ENCODE measurements at regions not wholly inside any gene's neighbourhood (a gene's known extent, or its start where the extent isn't known, plus 50 kb on each side); places are given as distances from the start of the nearest gene placed in this dataset.
"Not testable (repeated sequence)": the region's sequence is repeated elsewhere in the genome, so short reads cannot be mapped to it uniquely, and the experiment has no call there.

- peak; percentile 38 for DNase-seq (ENCODE audit: low read depth)
These were observed 81.9 kb upstream of the LRPAP1 start for GRCh38 chr4:3613967-3614730.

GRCh38 chr4:3612934-3613333 lies 80.7 kb upstream of the LRPAP1 start:
- DNase-seq (ENCODE audit: low read depth): no peak

DNA sequence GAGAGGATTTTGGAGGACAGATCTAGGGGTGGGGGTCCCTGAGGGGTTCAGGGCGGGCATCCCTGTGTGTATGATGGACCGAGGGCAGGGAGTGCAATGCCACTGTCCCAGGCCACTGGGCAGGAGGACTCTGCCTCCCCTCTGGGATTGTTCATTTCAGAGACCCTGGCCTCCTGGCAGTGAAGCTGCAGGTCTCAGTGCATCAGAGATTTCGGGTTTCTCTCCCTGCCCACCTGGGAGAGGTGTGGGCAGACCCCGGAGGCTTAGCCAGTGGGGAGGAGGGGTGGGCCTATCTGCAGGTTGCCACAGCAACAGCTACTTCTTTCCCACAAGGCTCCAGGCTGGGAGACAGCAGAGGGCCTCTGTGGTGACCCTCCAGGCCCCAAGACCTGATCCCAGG lies 80.1 kb upstream of the LRPAP1 start:
- DNase-seq (ENCODE audit: low read depth): no peak

GRCh38 chr4:3611778-3612177 lies 79.6 kb upstream of the LRPAP1 start:
- DNase-seq (ENCODE audit: low read depth): no peak

DNA sequence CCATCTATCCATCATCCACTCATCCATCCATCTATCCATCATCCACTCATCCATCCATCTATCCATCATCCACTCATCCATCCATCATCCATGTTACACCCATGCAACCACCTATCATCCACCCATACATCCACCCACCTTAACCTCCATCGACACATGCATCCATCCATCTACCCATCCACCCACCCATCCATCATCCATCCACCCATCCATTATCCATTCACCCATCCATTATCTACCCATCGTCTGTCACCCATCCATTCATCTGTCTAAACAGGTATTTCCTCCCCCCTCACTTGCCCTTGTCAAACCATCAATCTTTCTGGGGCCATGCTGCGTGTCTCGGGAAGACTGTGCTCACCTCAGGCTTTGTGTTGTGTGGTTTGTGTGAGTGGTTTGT lies 78.6 kb upstream of the LRPAP1 start:
- DNase-seq (ENCODE audit: low read depth): not testable (repeated sequence)

DNA sequence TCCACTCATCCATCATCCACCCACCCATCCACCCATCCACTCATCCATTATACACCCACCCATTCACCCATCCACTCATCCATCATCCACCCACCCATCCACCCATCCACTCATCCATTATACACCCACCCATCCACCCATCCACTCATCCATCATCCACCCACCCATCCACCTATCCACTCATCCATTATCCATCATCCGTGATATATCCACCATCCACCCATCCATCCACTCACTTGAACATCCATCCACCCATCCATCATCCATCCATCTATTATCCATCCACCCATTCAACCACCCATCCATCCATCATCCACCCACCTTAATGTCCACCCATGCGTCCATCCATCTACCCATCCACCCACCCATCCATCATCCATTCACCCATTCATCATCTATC lies 77.7 kb upstream of the LRPAP1 start:
- not testable (repeated sequence) for DNase-seq (ENCODE audit: low read depth)

DNA sequence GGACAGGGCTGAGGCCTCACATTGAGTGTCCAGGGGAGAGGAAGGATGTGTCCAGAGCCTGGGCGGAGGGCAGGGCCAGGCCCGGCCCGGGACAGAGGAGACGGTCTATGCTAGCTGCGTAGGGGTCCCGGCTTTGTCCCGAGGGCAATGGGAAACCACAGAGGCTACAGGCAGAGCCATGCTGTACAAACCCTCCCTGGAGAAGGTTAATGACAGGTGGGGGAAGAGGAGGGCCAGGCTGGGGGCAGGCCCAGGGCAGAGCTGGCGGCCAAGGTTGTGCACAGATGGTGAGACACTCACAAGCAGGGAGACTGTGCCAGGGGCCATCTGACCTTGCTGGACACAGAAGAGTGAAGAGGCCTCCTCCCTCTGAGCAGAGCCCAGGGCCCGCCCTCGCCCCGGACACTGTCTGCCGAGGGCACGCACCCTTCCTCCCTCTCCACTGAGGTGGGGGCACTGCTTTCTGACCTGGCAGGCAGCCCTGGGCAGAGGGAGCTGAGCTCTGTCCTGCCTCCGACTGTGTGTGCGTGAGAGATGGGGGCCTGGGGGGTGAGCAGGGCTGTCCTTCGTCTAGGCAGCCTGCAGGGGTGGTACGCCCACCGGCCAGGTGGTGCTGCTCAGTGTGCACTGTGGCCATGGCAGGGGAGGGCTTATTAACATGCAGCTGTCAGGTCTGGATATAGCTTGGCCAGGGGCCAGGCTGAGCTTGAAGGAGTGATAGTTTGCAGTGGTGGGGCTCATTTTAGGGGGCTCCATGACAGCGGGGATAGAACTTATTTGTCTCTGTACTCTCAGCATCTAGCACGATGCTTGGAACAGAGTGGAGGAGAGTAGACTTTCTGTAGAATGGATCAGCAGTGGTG lies 75.7 kb upstream of the LRPAP1 start:
- DNase-seq (ENCODE audit: low read depth): no peak

DNA sequence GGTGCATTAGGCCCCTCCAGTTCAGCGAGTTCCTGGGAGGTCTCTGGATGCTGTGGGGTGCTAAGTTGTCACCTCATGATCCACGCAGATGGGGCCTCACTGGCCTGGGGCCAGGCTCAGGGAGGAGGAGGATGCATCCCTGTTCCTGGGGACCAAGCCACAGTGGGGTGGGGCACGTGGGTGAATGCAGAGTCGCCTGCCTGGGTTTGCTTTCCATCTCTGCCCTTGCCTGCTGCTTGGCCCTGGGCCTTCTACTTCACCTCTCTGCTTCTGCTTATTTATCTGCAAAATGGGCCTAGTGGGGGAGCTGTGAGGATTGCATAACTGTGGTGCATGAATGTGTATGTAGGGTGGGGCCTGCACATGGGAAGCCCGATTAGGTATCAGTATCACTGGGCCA lies 74.6 kb upstream of the LRPAP1 start:
- not testable (repeated sequence) for DNase-seq (ENCODE audit: low read depth)

GRCh38 chr4:3606271-3606670 lies 74.0 kb upstream of the LRPAP1 start:
- DNase-seq (ENCODE audit: low read depth): not testable (repeated sequence)

DNA sequence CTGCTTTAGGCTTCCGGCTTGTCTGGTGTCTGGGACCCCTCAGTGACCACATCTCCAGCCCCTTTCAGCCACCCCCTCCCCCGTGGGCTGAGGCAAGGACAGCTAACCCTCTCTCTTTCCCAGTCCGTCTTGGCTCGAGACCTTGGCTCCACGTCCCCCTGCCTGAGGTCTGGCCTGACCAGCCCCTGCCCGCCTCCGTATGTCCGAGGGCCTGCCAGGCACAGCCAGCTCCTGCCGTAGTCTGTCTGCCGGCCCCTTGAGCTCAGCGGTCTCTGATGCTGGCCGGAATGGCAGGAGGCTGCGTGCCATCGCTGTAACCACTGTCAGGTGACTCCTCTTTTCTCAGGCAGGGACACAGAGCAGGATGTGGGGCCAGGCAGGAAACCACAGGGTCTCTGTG lies 73.3 kb upstream of the LRPAP1 start:
- no peak for DNase-seq (ENCODE audit: low read depth)

GRCh38 chr4:3602886-3603645 lies 70.8 kb upstream of the LRPAP1 start:
- DNase-seq (ENCODE audit: low read depth): not testable (repeated sequence)

- no peak for DNase-seq (ENCODE audit: low read depth)
These were observed 69.8 kb upstream of the LRPAP1 start for GRCh38 chr4:3601992-3602391.

DNA sequence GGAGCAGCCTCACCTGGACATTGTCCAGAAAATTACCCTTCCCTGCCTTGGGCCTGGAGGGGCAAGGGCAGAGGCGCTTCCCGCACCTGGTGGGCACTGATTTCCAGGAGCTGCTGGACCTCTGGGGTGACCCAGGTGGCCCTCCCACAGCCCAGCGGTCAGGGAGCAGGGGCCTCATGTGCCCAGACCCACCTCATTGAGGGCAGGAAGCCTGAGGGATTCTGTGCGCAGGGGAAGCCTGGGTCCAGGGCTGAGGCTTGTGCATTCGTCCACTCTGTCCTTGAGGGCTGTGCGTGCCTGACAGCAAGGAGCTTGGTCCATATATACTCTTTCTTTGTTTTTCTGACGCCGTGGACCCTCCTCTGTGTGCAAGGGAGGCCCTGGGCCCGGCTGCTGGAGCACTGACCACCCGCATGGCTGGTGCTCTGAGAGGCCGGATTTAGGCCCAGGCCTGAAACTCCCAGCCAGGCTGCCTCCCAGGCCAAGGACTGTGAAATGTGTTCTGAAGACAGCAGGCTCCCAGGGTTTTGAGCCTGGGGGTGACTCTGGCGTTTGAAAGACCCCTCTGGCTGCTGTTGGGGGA lies 69.0 kb upstream of the LRPAP1 start:
- DNase-seq (ENCODE audit: low read depth): not testable (repeated sequence)

DNA sequence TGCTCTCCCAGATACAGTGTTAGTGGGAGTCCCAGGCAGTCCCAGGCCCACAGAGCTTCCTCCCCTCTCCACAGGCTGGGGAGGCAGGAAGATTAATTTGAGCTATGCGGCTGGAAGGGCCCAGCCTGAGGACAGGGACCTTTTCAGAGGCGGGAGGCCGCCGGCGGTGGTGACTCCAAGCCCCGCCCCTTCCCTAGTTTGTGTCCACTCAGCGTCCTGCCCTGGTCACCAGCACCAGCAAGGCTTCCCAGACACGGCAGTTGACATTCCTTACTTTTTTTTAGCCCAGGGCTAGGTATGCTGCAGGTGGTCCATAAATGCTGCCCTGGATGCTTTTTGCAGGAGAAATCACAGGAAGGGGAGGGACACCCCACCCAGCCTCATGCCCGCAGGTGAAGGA lies 67.7 kb upstream of the LRPAP1 start:
- no peak for DNase-seq (ENCODE audit: low read depth)

DNA sequence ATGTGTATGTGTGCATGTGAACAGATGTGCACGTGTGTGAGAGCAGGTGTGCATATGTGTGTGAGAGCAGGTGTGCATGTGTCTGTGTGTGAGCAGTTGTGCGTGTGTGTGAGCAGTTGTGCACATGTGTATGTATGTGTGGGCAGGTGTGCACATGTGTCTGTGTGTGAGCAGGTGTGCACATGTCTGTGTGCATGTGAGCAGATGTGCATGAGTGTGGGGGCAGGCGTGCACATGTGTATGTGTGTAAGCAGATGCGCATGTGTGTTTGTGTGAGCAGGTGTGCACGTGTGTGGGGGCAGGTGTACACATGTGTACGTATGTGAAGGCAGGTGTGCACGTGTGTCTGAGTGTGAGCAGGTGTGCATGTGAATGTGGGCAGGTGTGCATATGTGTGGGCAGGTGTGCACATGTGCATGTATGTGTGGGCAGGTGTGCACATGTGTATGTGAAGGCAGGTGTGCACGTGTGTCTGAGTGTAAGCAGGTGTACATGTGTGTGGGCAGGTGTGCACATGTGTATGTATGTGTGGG lies 66.5 kb upstream of the LRPAP1 start:
- no peak for DNase-seq (ENCODE audit: low read depth)

DNA sequence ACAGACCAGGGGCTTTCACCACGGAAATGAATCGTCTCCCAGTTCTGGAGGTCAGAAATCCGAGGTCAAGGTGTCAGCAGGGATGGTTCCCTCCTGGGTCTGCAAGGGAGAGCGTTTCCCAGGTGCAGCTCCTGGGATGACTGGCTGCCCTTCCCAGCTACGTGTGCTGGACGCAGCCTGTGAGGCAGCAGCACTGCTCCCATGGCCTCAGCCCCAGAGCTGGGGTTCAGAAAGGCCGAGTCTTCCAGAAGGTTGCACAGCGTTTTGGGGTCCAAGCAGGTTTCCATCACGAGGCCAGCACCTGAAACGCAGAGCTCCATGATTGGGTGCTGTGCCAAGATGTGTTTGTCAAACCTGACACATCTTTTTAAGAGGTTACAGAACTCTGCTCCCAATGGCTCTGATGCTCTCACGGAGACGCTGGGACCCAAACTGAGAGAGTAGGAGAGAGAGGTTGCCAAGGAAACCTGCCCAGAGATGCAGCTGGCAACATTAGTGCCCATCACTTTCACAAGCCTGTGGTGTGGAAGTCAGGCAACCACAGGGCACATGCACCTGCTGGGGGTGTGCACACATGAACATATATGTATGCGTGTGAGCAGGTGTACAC lies 65.8 kb upstream of the LRPAP1 start:
- not testable (repeated sequence) for DNase-seq (ENCODE audit: low read depth)

DNA sequence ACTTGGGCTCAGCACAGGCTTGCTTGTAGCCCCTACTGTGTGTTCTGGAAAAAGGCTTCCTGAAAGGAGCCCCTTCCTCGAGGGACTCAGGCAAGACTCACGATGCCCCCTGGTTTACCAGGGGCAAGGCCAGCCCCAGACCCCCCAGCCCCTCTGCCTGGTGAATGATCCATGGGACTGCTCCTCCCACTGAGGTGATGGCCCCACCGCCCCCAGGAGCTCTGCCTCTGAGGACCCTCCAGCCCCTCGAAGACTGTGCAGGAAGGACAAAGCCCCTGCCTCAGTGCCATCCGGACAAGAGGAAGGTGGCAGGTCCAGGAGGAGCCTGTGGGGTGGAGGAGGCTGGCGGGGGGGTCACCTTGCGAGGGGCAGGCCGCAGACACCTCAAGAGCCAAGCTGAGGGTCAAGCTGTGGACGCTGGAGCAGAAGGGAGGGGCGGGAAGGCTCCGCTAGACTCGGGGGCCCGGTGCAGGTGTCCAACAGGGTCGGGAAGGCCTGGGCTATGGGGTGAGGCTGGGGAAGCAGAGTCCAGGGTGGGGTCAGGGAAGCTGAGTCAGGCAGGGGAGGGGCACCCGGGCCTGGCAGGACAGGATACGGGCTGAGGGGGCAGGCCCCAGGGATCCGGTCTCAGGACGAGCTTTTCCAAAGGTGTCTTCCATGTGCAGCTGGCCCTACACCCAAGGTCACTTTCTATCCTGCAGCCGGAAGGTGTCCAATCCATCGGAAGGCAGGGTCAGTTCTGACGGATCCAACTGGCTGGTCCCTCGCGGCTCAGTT lies 64.9 kb upstream of the LRPAP1 start:
- not testable (repeated sequence) for DNase-seq (ENCODE audit: low read depth)

DNA sequence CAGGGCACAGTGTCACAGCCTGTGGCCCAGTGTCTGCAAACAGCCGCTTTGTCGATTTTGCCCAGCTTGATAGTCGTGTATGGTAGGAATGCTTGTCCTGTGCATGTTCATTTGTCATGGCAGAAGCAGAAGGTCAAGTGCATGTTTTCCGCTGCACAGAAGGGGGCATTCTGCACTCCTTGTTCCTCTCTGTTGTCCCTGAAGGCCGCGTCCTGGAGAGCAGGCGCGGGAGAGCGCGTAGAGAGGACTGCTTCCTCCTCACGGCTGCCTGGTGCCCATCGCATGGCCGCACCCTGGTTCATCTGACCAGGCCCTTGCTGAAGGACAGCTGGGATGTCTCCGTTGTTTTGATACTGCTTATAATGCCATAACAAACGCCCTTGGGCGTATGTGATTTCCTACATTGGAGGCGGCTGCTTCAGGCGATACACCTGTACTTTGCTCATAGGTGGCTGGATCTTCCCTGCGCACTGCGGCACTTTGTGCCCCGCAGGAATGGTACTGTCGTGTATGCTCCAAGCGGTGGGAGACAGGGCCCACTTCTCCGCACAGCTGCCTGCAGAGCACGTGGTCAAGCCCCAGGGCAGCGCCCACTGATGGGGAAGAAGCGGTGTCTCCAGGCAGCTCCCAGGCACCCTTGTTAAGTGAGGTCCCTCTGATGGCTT lies 63.5 kb upstream of the LRPAP1 start:
- DNase-seq (ENCODE audit: low read depth): not testable (repeated sequence)

DNA sequence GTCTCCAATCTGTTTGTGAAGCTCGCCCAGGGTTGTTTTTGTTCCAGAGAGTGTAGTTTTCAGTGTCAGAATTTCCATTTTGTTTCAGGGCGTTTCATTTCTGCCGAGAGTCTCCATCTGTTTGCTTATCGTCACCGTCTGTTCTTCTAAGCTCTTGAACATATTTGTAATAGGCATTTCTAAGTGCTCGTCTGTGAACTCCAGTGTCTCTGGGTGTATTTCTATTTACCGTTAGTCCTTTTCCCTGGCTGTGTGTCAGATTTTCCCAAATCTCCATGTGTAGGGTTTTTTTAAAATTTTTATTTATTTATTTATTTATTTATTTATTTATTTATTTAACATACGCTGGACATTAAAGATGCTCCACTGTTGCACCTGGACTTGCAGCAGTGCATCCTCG lies 62.5 kb upstream of the LRPAP1 start:
- not testable (repeated sequence) for DNase-seq (ENCODE audit: low read depth)
